ENCODE measurements at regions not wholly inside any gene's neighbourhood (a gene's known extent, or its start where the extent isn't known, plus 50 kb on each side); places are given as distances from the start of the nearest gene placed in this dataset.

GRCh38 chr1:221456918-221457317 is 285.0 kb downstream of the DUSP10 start:
- DNase-seq (ENCODE audit: low read depth) = no peak
- no peak for TF ChIP-seq CTCF (IDR thresholded peaks at IDR 0.05; ENCODE audit: insufficient read depth, low read depth, low read length, missing control alignments)
- H3K4me3 ChIP-seq (ENCODE audit: low read length) = no peak overlapping the region

GRCh38 chr1:221457685-221458446 is 284.0 kb downstream of the DUSP10 start:
- no peak for TF ChIP-seq CTCF (IDR thresholded peaks at IDR 0.05; ENCODE audit: insufficient read depth, low read depth, low read length, missing control alignments)
- H3K4me3 ChIP-seq (ENCODE audit: low read length) = no peak overlapping the region
- no peak for DNase-seq (ENCODE audit: low read depth)

- no peak for TF ChIP-seq CTCF (IDR thresholded peaks at IDR 0.05; ENCODE audit: insufficient read depth, low read depth, low read length, missing control alignments)
- peak; percentile 49 for DNase-seq (ENCODE audit: low read depth)
- no peak overlapping the region for H3K4me3 ChIP-seq (ENCODE audit: low read length)
These were observed 283.3 kb downstream of the DUSP10 start for GRCh38 chr1:221458447-221459156.

- no peak for DNase-seq (ENCODE audit: low read depth)
- no peak overlapping the region for H3K4me3 ChIP-seq (ENCODE audit: low read length)
- no peak for TF ChIP-seq CTCF (IDR thresholded peaks at IDR 0.05; ENCODE audit: insufficient read depth, low read depth, low read length, missing control alignments)
These were observed 282.3 kb downstream of the DUSP10 start for GRCh38 chr1:221459558-221459957.

GRCh38 chr1:221462345-221462744 is 279.5 kb downstream of the DUSP10 start:
- TF ChIP-seq CTCF (IDR thresholded peaks at IDR 0.05; ENCODE audit: insufficient read depth, low read depth, low read length, missing control alignments) = no peak
- peak; percentile 82 for DNase-seq (ENCODE audit: low read depth)
- H3K4me3 ChIP-seq (ENCODE audit: low read length) = no peak overlapping the region

GRCh38 chr1:221468546-221468945 is 273.3 kb downstream of the DUSP10 start:
- no peak overlapping the region for H3K4me3 ChIP-seq (ENCODE audit: low read length)
- no peak for TF ChIP-seq CTCF (IDR thresholded peaks at IDR 0.05; ENCODE audit: insufficient read depth, low read depth, low read length, missing control alignments)
- no peak for DNase-seq (ENCODE audit: low read depth)
